HepG2 (cell line): ENCODE measurements at regions not wholly inside any gene's neighbourhood (a gene's known extent, or its start where the extent isn't known, plus 50 kb on each side); places are given as distances from the start of the nearest gene placed in this dataset.

Source experiments
- MTA3 ChIP-seq: sonication (generic); formaldehyde crosslinking; IDR thresholded peaks from 2 replicates; pipeline ENCODE4 v1.4.0; 2020; ENCODE audit warnings: missing genetic modification reagents
- NFKBIZ ChIP-seq: IDR thresholded peaks from 2 replicates; pipeline ENCODE4 v1.6.1; 2018; ENCODE audit warnings: missing genetic modification reagents, missing compliant biosample characterization
- NR2C2 ChIP-seq: sonication (generic); formaldehyde crosslinking; IDR thresholded peaks from 2 replicates; pipeline ENCODE4 v1.4.0; 2020; ENCODE audit warnings: missing genetic modification reagents, mild to moderate bottlenecking, moderate library complexity, borderline replicate concordance
- ZNF256 ChIP-seq: sonication (generic); formaldehyde crosslinking; conservative IDR thresholded peaks from 2 replicates; pipeline ENCODE4 v1.4.0; 2020; ENCODE audit warnings: missing genetic modification reagents
- TF ChIP-seq, protein P1 (sequence below): sonication (generic); formaldehyde crosslinking; IDR thresholded peaks from 2 replicates; pipeline ENCODE4 v1.5.0; 2020; ENCODE audit warnings: mild to moderate bottlenecking, missing genetic modification reagents, moderate library complexity

DNA sequence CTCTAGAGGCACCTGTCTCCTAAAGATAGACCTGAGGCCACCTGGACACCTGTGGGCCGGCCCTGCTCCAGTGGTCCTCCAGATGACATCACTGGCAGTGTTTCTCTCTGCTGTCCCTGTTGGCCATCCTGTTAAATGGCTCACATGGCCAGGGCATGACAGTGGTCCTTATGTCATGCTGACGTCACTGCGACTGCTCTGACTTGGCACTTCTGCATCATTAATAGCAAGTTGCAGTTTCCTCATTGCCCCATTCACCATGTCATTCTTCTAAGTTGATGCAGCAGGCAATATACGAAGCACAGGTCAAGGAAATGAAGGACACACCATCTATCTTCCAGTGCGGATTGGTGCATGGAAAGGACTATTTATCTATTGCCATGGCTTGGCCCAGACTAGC is 1468.5 kb upstream of the TMEM132C start:
- TF ChIP-seq MTA3 (CRISPR knock-in tag) (no peak), NFKBIZ (no peak), NR2C2 (CRISPR knock-in tag) (no peak), ZNF256 (CRISPR knock-in tag) (no peak)
- TF ChIP-seq, protein P1, sequence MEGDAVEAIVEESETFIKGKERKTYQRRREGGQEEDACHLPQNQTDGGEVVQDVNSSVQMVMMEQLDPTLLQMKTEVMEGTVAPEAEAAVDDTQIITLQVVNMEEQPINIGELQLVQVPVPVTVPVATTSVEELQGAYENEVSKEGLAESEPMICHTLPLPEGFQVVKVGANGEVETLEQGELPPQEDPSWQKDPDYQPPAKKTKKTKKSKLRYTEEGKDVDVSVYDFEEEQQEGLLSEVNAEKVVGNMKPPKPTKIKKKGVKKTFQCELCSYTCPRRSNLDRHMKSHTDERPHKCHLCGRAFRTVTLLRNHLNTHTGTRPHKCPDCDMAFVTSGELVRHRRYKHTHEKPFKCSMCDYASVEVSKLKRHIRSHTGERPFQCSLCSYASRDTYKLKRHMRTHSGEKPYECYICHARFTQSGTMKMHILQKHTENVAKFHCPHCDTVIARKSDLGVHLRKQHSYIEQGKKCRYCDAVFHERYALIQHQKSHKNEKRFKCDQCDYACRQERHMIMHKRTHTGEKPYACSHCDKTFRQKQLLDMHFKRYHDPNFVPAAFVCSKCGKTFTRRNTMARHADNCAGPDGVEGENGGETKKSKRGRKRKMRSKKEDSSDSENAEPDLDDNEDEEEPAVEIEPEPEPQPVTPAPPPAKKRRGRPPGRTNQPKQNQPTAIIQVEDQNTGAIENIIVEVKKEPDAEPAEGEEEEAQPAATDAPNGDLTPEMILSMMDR (CRISPR knock-in tag): no peak
